Osteoblast (primary cell): ENCODE measurements at regions not wholly inside any gene's neighbourhood (a gene's known extent, or its start where the extent isn't known, plus 50 kb on each side); places are given as distances from the start of the nearest gene placed in this dataset.

Experiments
- DNase-seq: peaks from one replicate; pipeline ENCODE4 v3.0.0; 2011; ENCODE audit warnings: low spot score, mixed read lengths; ENCODE audit not compliant: insufficient read length; ENCODE audit errors: missing footprints
- H2AFZ ChIP-seq: 2 replicates; pipeline ENCODE4 v1.6.0; 2011; ENCODE audit warnings: mild to moderate bottlenecking, low read length
- H3K27ac ChIP-seq: 2 replicates; pipeline ENCODE4 v1.5.1; 2011; ENCODE audit warnings: mild to moderate bottlenecking, low read depth, low read length, moderate library complexity
- H3K27me3 ChIP-seq: 2 replicates; pipeline ENCODE4 v1.6.0; 2012; ENCODE audit warnings: mild to moderate bottlenecking, control low read depth, inconsistent platforms, low read length, moderate library complexity; ENCODE audit not compliant: insufficient read depth
- H3K36me3 ChIP-seq: 2 replicates; pipeline ENCODE4 v1.5.1; 2011; ENCODE audit warnings: mild to moderate bottlenecking, low read length, control low read depth, moderate library complexity; ENCODE audit not compliant: insufficient read depth
- H3K4me1 ChIP-seq: 2 replicates; pipeline ENCODE4 v1.5.1; 2011; ENCODE audit warnings: mild to moderate bottlenecking, low read length, control low read depth, moderate library complexity; ENCODE audit not compliant: insufficient read depth
- H3K4me2 ChIP-seq: 2 replicates; pipeline ENCODE4 v1.6.0; 2011; ENCODE audit warnings: mild to moderate bottlenecking, low read length; ENCODE audit not compliant: insufficient read depth
- H3K4me3 ChIP-seq: fragments of 200-600 bp; sonication (generic); 3 replicates; pipeline ENCODE4 v1.5.1; 2012; ENCODE audit warnings: mild to moderate bottlenecking, low read length, inconsistent platforms; ENCODE audit not compliant: insufficient read depth
- H3K79me2 ChIP-seq: 2 replicates; pipeline ENCODE4 v1.6.0; 2012; ENCODE audit warnings: mild to moderate bottlenecking, low read length, control low read depth, inconsistent platforms; ENCODE audit not compliant: insufficient read depth
- H3K9me3 ChIP-seq: 2 replicates; pipeline ENCODE4 v1.5.1; 2011; ENCODE audit warnings: low read depth, low read length, control low read depth
- H4K20me1 ChIP-seq: 2 replicates; pipeline ENCODE4 v1.6.0; 2012; ENCODE audit warnings: mild to moderate bottlenecking, low read length, control low read depth; ENCODE audit not compliant: insufficient read depth
- TF ChIP-seq, protein P1 (sequence below): IDR thresholded peaks from 2 replicates; pipeline ENCODE4 v1.5.1; 2011; ENCODE audit warnings: mild to moderate bottlenecking, low read depth, low read length, moderate library complexity; ENCODE audit errors: extremely low read depth

GRCh38 chr5:175001876-175002645 is 277.7 kb downstream of the MSX2 start:
- Histone ChIP-seq H3K36me3 (no peaks in the 10 kb centered on the region), H2AFZ (no peak overlapping the region), H3K4me2 (no peak overlapping the region), H3K4me3 (no peak overlapping the region), H3K9me3 (no peaks in the 10 kb centered on the region), H3K4me1 (no peaks in the 10 kb centered on the region), H3K27ac (no peak overlapping the region), H4K20me1 (no peaks in the 10 kb centered on the region), H3K79me2 (no peaks in the 10 kb centered on the region), H3K27me3 (no peaks in the 10 kb centered on the region)
- TF ChIP-seq, protein P1, sequence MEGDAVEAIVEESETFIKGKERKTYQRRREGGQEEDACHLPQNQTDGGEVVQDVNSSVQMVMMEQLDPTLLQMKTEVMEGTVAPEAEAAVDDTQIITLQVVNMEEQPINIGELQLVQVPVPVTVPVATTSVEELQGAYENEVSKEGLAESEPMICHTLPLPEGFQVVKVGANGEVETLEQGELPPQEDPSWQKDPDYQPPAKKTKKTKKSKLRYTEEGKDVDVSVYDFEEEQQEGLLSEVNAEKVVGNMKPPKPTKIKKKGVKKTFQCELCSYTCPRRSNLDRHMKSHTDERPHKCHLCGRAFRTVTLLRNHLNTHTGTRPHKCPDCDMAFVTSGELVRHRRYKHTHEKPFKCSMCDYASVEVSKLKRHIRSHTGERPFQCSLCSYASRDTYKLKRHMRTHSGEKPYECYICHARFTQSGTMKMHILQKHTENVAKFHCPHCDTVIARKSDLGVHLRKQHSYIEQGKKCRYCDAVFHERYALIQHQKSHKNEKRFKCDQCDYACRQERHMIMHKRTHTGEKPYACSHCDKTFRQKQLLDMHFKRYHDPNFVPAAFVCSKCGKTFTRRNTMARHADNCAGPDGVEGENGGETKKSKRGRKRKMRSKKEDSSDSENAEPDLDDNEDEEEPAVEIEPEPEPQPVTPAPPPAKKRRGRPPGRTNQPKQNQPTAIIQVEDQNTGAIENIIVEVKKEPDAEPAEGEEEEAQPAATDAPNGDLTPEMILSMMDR: no peak
- DNase-seq: no peak

DNA sequence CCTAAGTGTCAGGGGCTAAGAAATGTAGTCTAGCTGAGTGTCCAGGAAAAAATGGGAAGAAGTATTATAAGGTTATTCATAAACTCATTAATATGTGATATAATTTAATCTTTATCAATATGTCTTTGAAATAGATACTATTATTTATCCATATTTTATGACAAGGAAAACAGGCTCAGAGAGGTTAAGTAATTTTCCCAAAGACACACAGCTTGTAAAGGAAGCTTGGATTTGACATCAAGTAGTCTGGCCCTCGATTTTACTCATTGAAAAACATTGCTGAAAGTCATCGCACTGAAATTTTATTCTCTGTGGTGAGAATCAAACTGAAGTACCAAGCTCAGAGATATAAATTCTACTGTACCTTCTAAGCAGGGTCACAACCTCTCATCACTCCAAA is 276.9 kb downstream of the MSX2 start:
- TF ChIP-seq, protein P1: no peak
- Histone ChIP-seq H3K4me2 (no peak overlapping the region), H3K9me3 (no peaks in the 10 kb centered on the region), H4K20me1 (no peaks in the 10 kb centered on the region), H2AFZ (no peak overlapping the region), H3K4me1 (no peaks in the 10 kb centered on the region), H3K4me3 (no peak overlapping the region), H3K36me3 (no peaks in the 10 kb centered on the region), H3K27me3 (no peaks in the 10 kb centered on the region), H3K79me2 (no peaks in the 10 kb centered on the region), H3K27ac (no peak overlapping the region)
- no peak for DNase-seq

DNA sequence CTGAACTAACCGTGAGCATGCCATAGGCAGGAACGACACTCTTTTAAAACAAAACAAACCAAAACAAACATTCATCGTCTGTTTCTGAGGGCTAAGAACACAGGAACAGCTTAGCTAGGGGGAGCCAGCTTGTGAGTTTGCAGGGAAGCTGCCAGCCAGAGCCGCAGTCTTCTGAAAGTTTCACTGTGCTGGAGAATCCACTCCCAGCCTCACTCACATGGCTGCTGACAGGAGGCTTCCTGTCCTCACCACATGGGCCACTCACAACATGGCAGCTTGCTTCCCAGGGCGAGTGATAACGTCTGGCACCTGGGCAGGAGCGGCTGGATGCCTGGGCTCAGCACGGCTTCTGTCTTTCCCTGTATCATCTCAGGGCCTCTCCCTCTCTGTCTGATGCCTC is 275.2 kb downstream of the MSX2 start:
- Histone ChIP-seq H3K4me3 (no peak overlapping the region), H3K79me2 (no peaks in the 10 kb centered on the region), H3K4me2 (no peak overlapping the region), H3K9me3 (no peaks in the 10 kb centered on the region), H3K27me3 (no peaks in the 10 kb centered on the region), H3K36me3 (no peaks in the 10 kb centered on the region), H2AFZ (no peak overlapping the region), H3K27ac (no peak overlapping the region), H3K4me1 (no peaks in the 10 kb centered on the region), H4K20me1 (no peaks in the 10 kb centered on the region)
- TF ChIP-seq, protein P1: no peak
- no peak for DNase-seq

GRCh38 chr5:174998131-174998730 is 273.8 kb downstream of the MSX2 start:
- H3K4me1 ChIP-seq: no peaks in the 10 kb centered on the region
- no peak for DNase-seq
- H3K27me3 ChIP-seq: no peaks in the 10 kb centered on the region
- no peaks in the 10 kb centered on the region for H4K20me1 ChIP-seq
- H3K9me3 ChIP-seq: no peaks in the 10 kb centered on the region
- no peak overlapping the region for H3K27ac ChIP-seq
- no peak overlapping the region for H2AFZ ChIP-seq
- H3K79me2 ChIP-seq: no peaks in the 10 kb centered on the region
- TF ChIP-seq, protein P1: no peak
- H3K4me2 ChIP-seq: no peak overlapping the region
- H3K4me3 ChIP-seq: no peak overlapping the region
- no peaks in the 10 kb centered on the region for H3K36me3 ChIP-seq
